ENCODE measurements at regions not wholly inside any gene's neighbourhood (a gene's known extent, or its start where the extent isn't known, plus 50 kb on each side); places are given as distances from the start of the nearest gene placed in this dataset.

DNA sequence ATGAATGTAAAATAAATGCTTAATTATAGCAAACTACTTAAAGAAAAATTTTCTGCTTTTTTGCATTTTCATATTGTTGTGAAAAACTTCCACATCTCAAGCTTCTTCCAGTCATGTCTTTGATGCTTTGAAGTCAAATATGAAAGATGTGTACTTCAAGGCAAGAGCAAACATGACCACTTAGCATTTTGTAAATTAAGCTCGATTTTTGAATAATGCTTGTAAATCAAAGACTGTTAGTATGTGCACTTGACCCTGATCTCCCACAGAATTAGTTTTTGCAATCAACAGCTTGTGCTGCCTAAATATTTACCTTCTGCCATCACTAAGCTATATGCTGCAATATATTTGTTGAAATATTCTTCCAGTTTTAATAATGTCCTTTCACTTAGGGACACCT, 486.1 kb upstream of the ID2 start:
- TF ChIP-seq, protein P1, sequence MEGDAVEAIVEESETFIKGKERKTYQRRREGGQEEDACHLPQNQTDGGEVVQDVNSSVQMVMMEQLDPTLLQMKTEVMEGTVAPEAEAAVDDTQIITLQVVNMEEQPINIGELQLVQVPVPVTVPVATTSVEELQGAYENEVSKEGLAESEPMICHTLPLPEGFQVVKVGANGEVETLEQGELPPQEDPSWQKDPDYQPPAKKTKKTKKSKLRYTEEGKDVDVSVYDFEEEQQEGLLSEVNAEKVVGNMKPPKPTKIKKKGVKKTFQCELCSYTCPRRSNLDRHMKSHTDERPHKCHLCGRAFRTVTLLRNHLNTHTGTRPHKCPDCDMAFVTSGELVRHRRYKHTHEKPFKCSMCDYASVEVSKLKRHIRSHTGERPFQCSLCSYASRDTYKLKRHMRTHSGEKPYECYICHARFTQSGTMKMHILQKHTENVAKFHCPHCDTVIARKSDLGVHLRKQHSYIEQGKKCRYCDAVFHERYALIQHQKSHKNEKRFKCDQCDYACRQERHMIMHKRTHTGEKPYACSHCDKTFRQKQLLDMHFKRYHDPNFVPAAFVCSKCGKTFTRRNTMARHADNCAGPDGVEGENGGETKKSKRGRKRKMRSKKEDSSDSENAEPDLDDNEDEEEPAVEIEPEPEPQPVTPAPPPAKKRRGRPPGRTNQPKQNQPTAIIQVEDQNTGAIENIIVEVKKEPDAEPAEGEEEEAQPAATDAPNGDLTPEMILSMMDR (IDR thresholded peaks at IDR 0.05): no peak
- TF ChIP-seq POLR2A (IDR thresholded peaks at IDR 0.05): no peak
